ENCODE measurements at regions not wholly inside any gene's neighbourhood (a gene's known extent, or its start where the extent isn't known, plus 50 kb on each side); places are given as distances from the start of the nearest gene placed in this dataset.

- Histone ChIP-seq H3K4me3 (replicated peaks in 1 of 3; ENCODE audit: insufficient read depth in 1 of 3, low read depth in 1 of 3, low read length in 3 of 3) (no peak overlapping the region), H3K27me3 (ENCODE audit: control insufficient read depth in 2 of 2, insufficient read depth in 2 of 2, low read length in 2 of 2) (no peaks in the 10 kb centered on the region), H3K9me1 (replicated peaks; ENCODE audit: control insufficient read depth, extremely low read depth, insufficient read depth, low read length) (no peaks in the 10 kb centered on the region), H4K20me1 (replicated peaks; ENCODE audit: control insufficient read depth, extremely low read depth, insufficient read depth, low read length) (no peaks in the 10 kb centered on the region), H3K79me2 (ENCODE audit: control insufficient read depth, insufficient read depth, low read length) (no peaks in the 10 kb centered on the region), H3K4me2 (ENCODE audit: insufficient read depth, low read length) (no peak overlapping the region), H3K9me3 (replicated peaks; ENCODE audit: control insufficient read depth, insufficient read depth, low read length) (no peaks in the 10 kb centered on the region), H3K4me1 (ENCODE audit: control insufficient read depth, extremely low read depth, insufficient read depth, low read length) (no peaks in the 10 kb centered on the region), H3K27ac (ENCODE audit: insufficient read depth, low read depth, low read length) (no peak overlapping the region), H2AFZ (ENCODE audit: low read depth, low read length) (no peak overlapping the region), H3K9ac (replicated peaks; ENCODE audit: extremely low read depth, insufficient read depth, low read length) (no peak overlapping the region), H3K36me3 (ENCODE audit: control insufficient read depth in 2 of 2, extremely low read depth in 1 of 2, insufficient read depth in 2 of 2, low read length in 2 of 2) (no peaks in the 10 kb centered on the region)
- intact Hi-C loops (cut with micrococcal nuclease) = loop anchor here (5.0 kb wide), 1 partner anchor 49 kb away; no protein-coding TSS in a partner anchor
- dilution Hi-C loops (cut with MboI; ENCODE audit: extremely low pct_ligation_motif_present, low sequenced_read_pairs) = no loop called here
- DNase-seq (ENCODE audit: low read depth, low spot score) (no peak), FAIRE-seq (no peak)
- BruUV-seq (replicated peaks) = no TSS peak
- CTCF ChIA-PET = no interaction called here
- TF ChIP-seq GATA2 (IDR thresholded peaks at IDR 0.05; ENCODE audit: insufficient read depth, insufficient read length, low read depth, low read length) (no peak), JUN (IDR thresholded peaks at IDR 0.05; ENCODE audit: borderline replicate concordance, insufficient read depth, insufficient read length, low read depth) (no peak), CTCF (IDR thresholded peaks at IDR 0.05; ENCODE audit: extremely low read depth in 1 of 2, insufficient read depth in 1 of 2, low read depth in 1 of 2, low read length in 2 of 2) (no peak), EZH2 (IDR thresholded peaks at IDR 0.05; ENCODE audit: borderline replicate concordance, low read depth, low read length, severe bottlenecking) (no peak), POLR2A (IDR thresholded peaks at IDR 0.05; ENCODE audit: low read depth, low read length) (no peak), FOS (IDR thresholded peaks at IDR 0.05; ENCODE audit: borderline replicate concordance, insufficient read depth, low read length) (no peak), MAX (IDR thresholded peaks at IDR 0.05; ENCODE audit: insufficient read depth, insufficient read length) (no peak), POLR2AphosphoS5 (IDR thresholded peaks at IDR 0.05; ENCODE audit: insufficient read depth, low read depth, low read length) (no peak), MYC (IDR thresholded peaks at IDR 0.05; ENCODE audit: low read depth, low read length) (no peak)
- POLR2A ChIA-PET = no interaction called here
Measured at GRCh38 chr3:70728311-70728710, 415.9 kb upstream of the MDFIC2 start.

All from endothelial cell of umbilical vein (primary cell).